Middle frontal gyrus (tissue), 1 donor: ENCODE measurements at regions not wholly inside any gene's neighbourhood (a gene's known extent, or its start where the extent isn't known, plus 50 kb on each side); places are given as distances from the start of the nearest gene placed in this dataset.

ENCODE experiments used
- DNase-seq: peaks from one replicate; pipeline ENCODE4 v3.0.0-alpha.2; 2015; ENCODE audit warnings: low spot score; ENCODE audit errors: extremely low spot score

DNA sequence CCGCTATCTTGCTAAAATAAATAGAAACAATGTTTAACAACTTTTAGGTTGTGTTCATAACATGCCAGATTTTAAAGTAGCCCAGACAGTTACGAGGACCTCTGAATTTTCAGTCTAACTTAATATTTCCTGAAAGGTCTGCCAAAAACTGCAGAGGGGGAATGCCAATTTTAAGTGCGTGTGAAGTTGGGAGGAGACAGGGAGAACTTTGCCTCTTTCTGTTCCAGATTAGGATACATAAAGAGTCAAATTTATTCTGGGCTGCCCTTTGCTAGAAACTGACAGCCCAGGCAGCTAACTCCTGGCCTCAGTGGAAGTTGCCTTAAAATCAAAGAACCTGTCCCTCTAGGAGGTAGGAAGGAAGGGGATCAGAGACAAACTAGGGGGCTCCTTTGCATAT lies 52.3 kb upstream of the PIP4K2A start:
- no peak for DNase-seq

DNA sequence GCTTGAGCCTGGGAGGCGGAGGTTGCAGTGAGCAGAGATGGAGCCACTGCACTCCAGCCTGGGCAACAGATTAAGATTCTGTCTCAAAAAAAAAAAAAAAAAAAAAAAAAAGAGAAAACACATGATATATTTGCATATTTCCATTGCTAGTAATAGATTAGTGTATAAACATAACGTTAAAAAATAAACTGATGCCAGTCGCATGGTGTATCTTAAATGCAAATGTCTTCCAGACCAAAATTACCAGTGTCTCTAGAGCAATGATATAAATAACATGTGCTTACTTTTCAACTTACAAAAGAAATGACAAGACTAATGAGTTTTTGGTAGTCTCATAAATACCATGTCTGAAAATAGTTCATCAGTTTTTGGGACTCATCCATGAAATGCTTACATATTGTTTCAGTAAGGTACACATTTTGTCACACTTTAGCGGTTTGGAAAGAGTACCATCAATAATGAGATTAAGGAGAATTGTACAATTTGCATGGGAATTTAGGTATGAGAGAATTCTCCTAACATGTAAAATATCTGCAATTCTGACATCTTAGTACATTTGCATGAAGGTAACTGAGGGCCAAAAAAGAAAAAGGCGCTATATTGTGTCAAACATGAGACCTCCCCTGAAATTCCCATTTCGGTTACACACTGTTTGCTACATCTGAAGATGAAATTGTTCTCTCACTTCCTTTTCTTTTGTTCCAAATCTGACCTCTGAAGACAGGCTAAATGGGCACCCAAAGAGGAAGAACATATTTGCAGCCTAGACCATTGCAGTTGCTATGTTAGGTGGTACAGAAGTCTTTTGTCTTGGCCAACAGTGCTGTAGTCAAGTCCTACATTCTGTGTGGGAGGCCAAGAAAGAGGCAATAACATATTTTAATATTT lies 51.5 kb upstream of the PIP4K2A start:
- no peak for DNase-seq

DNA sequence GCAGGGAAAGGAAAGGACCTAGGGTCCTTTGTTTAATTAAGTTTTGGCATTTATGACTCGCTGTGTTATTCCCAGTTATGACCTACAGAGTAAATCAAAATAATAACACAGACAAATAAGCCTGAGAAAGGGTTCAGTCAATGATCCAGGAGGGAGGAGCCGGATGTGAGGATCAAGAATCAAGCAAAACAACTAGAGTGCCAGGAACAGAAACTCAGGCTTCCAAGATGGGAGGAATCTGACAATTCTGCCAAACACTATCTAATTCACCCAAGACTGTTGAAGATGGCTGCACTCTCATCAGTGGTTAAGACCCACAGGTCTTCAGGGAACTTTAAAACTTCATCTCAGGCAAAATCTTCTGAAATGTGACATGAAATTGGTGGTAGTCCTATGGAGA lies 50.3 kb upstream of the PIP4K2A start:
- no peak for DNase-seq
